GM23338 (cell line): ENCODE measurements at regions not wholly inside any gene's neighbourhood (a gene's known extent, or its start where the extent isn't known, plus 50 kb on each side); places are given as distances from the start of the nearest gene placed in this dataset.

Source experiments
- ATAC-seq: fragments of 200-7000 bp; cut with Tn5 transposase; 3 replicates; pipeline ENCODE4 v1.9.1; 2020
- DNase-seq: peaks from one replicate; pipeline ENCODE4 v3.0.0-alpha.2; 2015; ENCODE audit warnings: low spot score
- H2AFZ ChIP-seq: fragments of 200-600 bp; sonication (generic); 2 replicates; pipeline ENCODE4 v1.8.0; 2016; ENCODE audit warnings: antibody characterized with exemption, mild to moderate bottlenecking, moderate library complexity
- H3F3A ChIP-seq: fragments of 200-600 bp; sonication (generic); replicated peaks from 2 replicates; pipeline ENCODE4 v1.8.0; 2017; ENCODE audit warnings: antibody characterized with exemption, mixed run types, low read depth
- H3K27ac ChIP-seq: fragments of 200-600 bp; sonication (generic); 2 replicates; pipeline ENCODE4 v1.6.1; 2016; ENCODE audit warnings: low read depth
- H3K27me3 ChIP-seq: fragments of 200-600 bp; sonication (generic); 2 replicates; pipeline ENCODE4 v1.8.0; 2016; ENCODE audit warnings: mild to moderate bottlenecking, mixed run types, moderate library complexity; ENCODE audit not compliant: insufficient read depth
- H3K36me3 ChIP-seq: fragments of 200-600 bp; sonication (generic); 2 replicates; pipeline ENCODE4 v1.8.0; 2016; ENCODE audit warnings: mild to moderate bottlenecking; ENCODE audit not compliant: insufficient read depth
- H3K4me1 ChIP-seq: fragments of 200-600 bp; sonication (generic); 2 replicates; pipeline ENCODE4 v1.8.0; 2016; ENCODE audit warnings: mild to moderate bottlenecking, moderate library complexity; ENCODE audit not compliant: insufficient read depth
- H3K4me2 ChIP-seq: fragments of 200-600 bp; sonication (generic); 2 replicates; pipeline ENCODE4 v1.7.1; 2017; ENCODE audit warnings: mixed run types
- H3K4me3 ChIP-seq: fragments of 200-600 bp; sonication (generic); 2 replicates; pipeline ENCODE4 v1.6.1; 2016; ENCODE audit warnings: mixed run types
- H3K79me2 ChIP-seq: fragments of 200-600 bp; sonication (generic); replicated peaks from 2 replicates; pipeline ENCODE4 v1.8.0; 2017; ENCODE audit warnings: mild to moderate bottlenecking; ENCODE audit not compliant: insufficient read depth
- H3K9me2 ChIP-seq: fragments of 200-600 bp; sonication (generic); 2 replicates; pipeline ENCODE4 v1.8.0; 2017; ENCODE audit not compliant: insufficient read depth
- H4K20me1 ChIP-seq: fragments of 200-600 bp; sonication (generic); replicated peaks from 2 replicates; pipeline ENCODE4 v1.8.0; 2017; ENCODE audit warnings: mild to moderate bottlenecking; ENCODE audit not compliant: insufficient read depth
- H3K27ac Mint-ChIP-seq: 2 replicates; pipeline ENCODE4 v1.8.0; 2020; ENCODE audit warnings: inconsistent platforms, mild to moderate bottlenecking, moderate library complexity, mixed read lengths
- H3K27me3 Mint-ChIP-seq: 3 replicates; pipeline ENCODE4 v1.8.0; 2022; ENCODE audit warnings: low read depth, mild to moderate bottlenecking, moderate library complexity, mixed read lengths, inconsistent platforms; ENCODE audit not compliant: insufficient read depth, poor library complexity
- H3K36me3 Mint-ChIP-seq: 3 replicates; pipeline ENCODE4 v1.8.0; 2021; ENCODE audit warnings: low read depth, mild to moderate bottlenecking, inconsistent platforms, moderate library complexity, mixed read lengths
- H3K4me1 Mint-ChIP-seq: 3 replicates; pipeline ENCODE4 v1.8.0; 2020; ENCODE audit warnings: mild to moderate bottlenecking, inconsistent platforms, mixed read lengths
- H3K4me3 Mint-ChIP-seq: 3 replicates; pipeline ENCODE4 v1.8.0; 2021; ENCODE audit warnings: moderate library complexity, mild to moderate bottlenecking, inconsistent platforms, mixed read lengths
- H3K9me3 Mint-ChIP-seq: 3 replicates; pipeline ENCODE4 v1.8.0; 2020; ENCODE audit warnings: moderate library complexity, mild to moderate bottlenecking, inconsistent platforms, mixed read lengths
- ETS1 ChIP-seq: IDR thresholded peaks from 2 replicates; pipeline ENCODE4 v1.6.1; 2016; ENCODE audit warnings: antibody characterized with exemption
- EZH2 ChIP-seq: fragments of 200-600 bp; sonication (generic); IDR thresholded peaks from one replicate; pipeline ENCODE4 v1.8.0; 2017; ENCODE audit warnings: antibody characterized with exemption, mild to moderate bottlenecking, low read depth; ENCODE audit not compliant: unreplicated experiment
- REST ChIP-seq: IDR thresholded peaks from one replicate; pipeline ENCODE4 v1.6.1; 2018; ENCODE audit warnings: antibody characterized with exemption; ENCODE audit not compliant: unreplicated experiment
- ZNF114 ChIP-seq: fragments of 250-450 bp; sonication (Bioruptor Pico); IDR thresholded peaks from 2 replicates; pipeline ENCODE4 v1.5.0; 2020; ENCODE audit warnings: mild to moderate bottlenecking, moderate library complexity
- ZNF462 ChIP-seq: fragments of 250-450 bp; sonication (Bioruptor Pico); IDR thresholded peaks from 2 replicates; pipeline ENCODE4 v1.5.0; 2020; ENCODE audit warnings: mild to moderate bottlenecking, moderate library complexity

- TF ChIP-seq ZNF462 (CRISPR knock-in tag): no peak
- TF ChIP-seq REST: no peak
Measured at GRCh38 chr11:38937709-38938108, 2339.7 kb upstream of the RAG2 start (continued).

GRCh38 chr11:38935941-38936340 is 2337.9 kb upstream of the RAG2 start:
- H3K4me1 Mint-ChIP-seq: 0 out of 3 replicates have a peak, but pooled peaks cover 2% of the 10 kb centered on the region
- H2AFZ ChIP-seq: no peak overlapping the region
- H3K4me2 ChIP-seq: no peak overlapping the region
- DNase-seq (no peak), ATAC-seq (no peak)
- H3K27me3 ChIP-seq: no peaks in the 10 kb centered on the region
- no peak overlapping the region for H3K4me3 Mint-ChIP-seq
- no peaks in the 10 kb centered on the region for H3K9me2 ChIP-seq
- peaks cover 8% of the 10 kb centered on the region; the same call in 2 of the 3 replicates for H3K36me3 Mint-ChIP-seq
- H4K20me1 ChIP-seq: no peaks in the 10 kb centered on the region
- H3K27ac Mint-ChIP-seq: no peak overlapping the region
- no peak for TF ChIP-seq ETS1
- no peak for TF ChIP-seq EZH2
- no peak for TF ChIP-seq ZNF114 (CRISPR knock-in tag)
- H3K4me3 ChIP-seq: no peak overlapping the region
- H3K27ac ChIP-seq: no peak overlapping the region
- H3K79me2 ChIP-seq: no peaks in the 10 kb centered on the region
- H3K36me3 ChIP-seq: no peaks in the 10 kb centered on the region
- no peaks in the 10 kb centered on the region for H3F3A ChIP-seq
- no peaks in the 10 kb centered on the region for H3K27me3 Mint-ChIP-seq
- H3K9me3 Mint-ChIP-seq: peaks cover 14% of the 10 kb centered on the region; the same call in 2 of the 3 replicates
- H3K4me1 ChIP-seq: no peaks in the 10 kb centered on the region
